HG02588 (cell line): ENCODE measurements at regions not wholly inside any gene's neighbourhood (a gene's known extent, or its start where the extent isn't known, plus 50 kb on each side); places are given as distances from the start of the nearest gene placed in this dataset.

Experiments
- ATAC-seq: cut with Tn5 transposase; IDR thresholded peaks from one replicate; pipeline ENCODE4 v1.9.1; 2021; ENCODE audit warnings: mild to moderate bottlenecking, moderate library complexity; ENCODE audit not compliant: unreplicated experiment

- ATAC-seq: no peak
Observed at GRCh38 chr9:96089452-96090085, 212.4 kb downstream of the HSD17B3 start.

GRCh38 chr9:96088510-96088909, 213.0 kb downstream of the ERCC6L2 start:
- no peak for ATAC-seq

GRCh38 chr9:96087669-96088299, 212.3 kb downstream of the ERCC6L2 start:
- no peak for ATAC-seq

- ATAC-seq: no peak
Observed at GRCh38 chr9:96086936-96087571, 211.6 kb downstream of the ERCC6L2 start.

- no peak for ATAC-seq
Observed at GRCh38 chr9:96085491-96086143, 210.1 kb downstream of the ERCC6L2 start.

GRCh38 chr9:96084331-96084734, 208.8 kb downstream of the ERCC6L2 start:
- no peak for ATAC-seq

GRCh38 chr9:96082516-96083232, 207.2 kb downstream of the ERCC6L2 start:
- ATAC-seq: no peak

GRCh38 chr9:96080364-96080763, 204.9 kb downstream of the ERCC6L2 start:
- ATAC-seq: no peak

- ATAC-seq: no peak
Observed at GRCh38 chr9:96079779-96080178, 204.3 kb downstream of the ERCC6L2 start.

GRCh38 chr9:96078897-96079490, 203.5 kb downstream of the ERCC6L2 start:
- ATAC-seq: no peak

- ATAC-seq: no peak
Observed at GRCh38 chr9:96075757-96076156, 200.3 kb downstream of the ERCC6L2 start.

- no peak for ATAC-seq
Observed at GRCh38 chr9:96075111-96075510, 199.6 kb downstream of the ERCC6L2 start.

GRCh38 chr9:96073531-96074480, 198.3 kb downstream of the ERCC6L2 start:
- no peak for ATAC-seq

- no peak for ATAC-seq
Observed at GRCh38 chr9:96072930-96073329, 197.4 kb downstream of the ERCC6L2 start.

- no peak for ATAC-seq
Observed at GRCh38 chr9:96071815-96072124, 196.3 kb downstream of the ERCC6L2 start.

GRCh38 chr9:96071076-96071814, 195.8 kb downstream of the ERCC6L2 start:
- no peak for ATAC-seq

- no peak for ATAC-seq
Observed at GRCh38 chr9:96069629-96070220, 194.2 kb downstream of the ERCC6L2 start.

- ATAC-seq: no peak
Observed at GRCh38 chr9:96068511-96068910, 193.0 kb downstream of the ERCC6L2 start.

GRCh38 chr9:96067600-96067999, 192.1 kb downstream of the ERCC6L2 start:
- no peak for ATAC-seq
